Activated CD4-positive, alpha-beta T cell treated with anti-CD3 and anti-CD28 coated beads, Interleukin-2, amount 50 U/mL, for 48 hours (primary cell): ENCODE measurements at regions not wholly inside any gene's neighbourhood (a gene's known extent, or its start where the extent isn't known, plus 50 kb on each side); places are given as distances from the start of the nearest gene placed in this dataset.
"Not testable (repeated sequence)": the region's sequence is repeated elsewhere in the genome, so short reads cannot be mapped to it uniquely, and the experiment has no call there.

Experiments used
- DNase-seq, 2 experiments: peaks; one replicate each; pipeline ENCODE4 v3.0.0-alpha.2; 2020

DNA sequence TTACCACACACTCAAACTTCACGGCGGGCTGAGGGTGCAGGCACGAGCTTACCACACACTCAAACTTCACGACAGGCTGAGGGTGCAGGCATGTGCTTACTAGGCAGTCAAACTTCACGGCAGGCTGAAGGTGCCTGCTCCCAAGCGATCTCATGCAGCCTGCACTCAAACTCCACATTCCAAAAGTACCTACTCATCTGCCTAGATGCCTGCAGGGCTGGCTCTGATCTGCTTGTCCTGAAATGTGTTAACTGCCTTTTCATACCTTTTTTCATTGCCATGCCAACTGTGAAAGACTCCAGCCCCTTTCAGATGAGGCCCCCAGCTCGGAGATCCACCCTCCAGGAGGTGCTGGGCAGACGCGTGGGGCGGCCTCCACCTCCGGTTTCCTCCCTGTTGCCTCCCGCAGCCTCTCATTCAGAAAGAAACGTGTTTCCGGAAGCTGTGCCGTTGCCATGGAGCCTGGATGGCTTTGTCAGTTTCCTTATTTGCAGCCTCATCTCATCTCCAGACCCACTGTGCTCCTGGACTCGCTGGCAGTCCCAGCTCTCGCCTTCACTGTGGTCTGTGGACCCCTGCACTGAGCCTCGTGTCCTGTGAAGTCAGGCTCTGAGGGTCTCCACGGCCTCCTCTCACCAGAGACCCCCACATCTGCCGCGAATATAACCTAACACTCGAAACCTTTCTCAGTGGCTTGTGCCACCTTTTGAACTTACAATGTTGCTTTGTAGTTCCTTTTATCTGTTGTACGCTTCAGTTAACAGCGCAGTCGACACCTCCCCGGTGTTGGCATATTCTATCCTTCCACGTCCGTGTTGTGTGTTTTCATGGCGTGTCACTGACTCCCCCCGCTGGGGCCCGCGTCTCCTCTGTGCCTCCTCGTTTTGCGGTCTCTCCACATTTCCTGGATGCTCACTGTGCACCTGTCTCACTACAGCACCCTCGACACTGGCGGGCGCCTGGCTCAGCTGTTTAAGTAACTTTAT, 106.1 kb upstream of the ALKAL2 start:
- peak; percentile 55 to 66 for DNase-seq

DNA sequence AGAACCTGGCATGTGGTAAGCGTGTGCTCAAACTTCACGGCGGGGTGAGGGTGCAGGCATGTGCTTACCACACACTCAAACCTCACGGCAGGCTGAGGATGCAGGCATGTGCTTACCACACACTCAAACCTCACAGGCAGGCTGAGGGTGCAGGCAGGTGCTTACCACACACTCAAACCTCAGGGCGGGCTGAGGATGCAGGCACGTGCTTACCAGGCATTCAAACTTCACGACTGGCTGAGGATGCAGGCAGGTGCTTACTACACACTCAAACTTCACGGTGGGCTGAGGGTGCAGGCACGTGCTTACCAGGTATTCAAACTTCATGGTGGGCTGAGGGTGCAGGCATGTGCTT, 105.0 kb upstream of the ALKAL2 start:
- DNase-seq: no peak

DNA sequence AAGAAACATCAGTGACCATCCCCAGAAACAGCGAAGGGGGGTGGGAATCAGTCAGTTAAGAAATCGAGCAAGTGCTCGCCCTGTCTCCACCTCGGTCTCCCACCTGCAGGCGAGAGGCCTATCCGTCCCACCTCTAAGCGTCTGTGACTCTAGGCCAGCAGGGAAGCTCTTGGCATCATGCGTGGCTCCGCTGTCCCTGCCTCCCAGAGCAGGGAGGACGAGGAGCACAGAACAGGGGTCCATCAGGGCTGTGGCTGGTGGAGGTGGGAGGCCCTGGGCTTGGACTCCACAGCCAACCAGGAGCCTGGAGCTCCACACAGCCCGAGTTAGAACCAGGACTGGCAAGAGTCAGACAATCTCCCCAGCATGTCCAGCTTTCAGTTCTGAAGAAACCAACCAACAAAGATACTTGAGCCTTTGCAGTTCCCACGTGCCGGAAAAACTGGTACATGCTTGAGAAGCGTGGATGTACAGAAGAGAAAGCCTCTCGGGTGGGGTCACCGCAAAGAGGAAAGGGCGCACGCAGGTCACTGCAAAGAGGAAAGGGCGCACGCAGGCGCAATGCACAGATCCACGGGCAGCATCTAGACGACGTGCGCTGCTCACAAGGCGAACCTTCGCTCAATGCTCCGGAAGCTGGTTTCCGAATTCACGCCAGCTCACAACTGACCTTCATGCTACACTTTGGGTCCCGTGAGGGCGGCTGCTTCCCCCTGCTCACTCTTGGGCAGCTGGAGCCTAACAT, 104.5 kb upstream of the ALKAL2 start:
- no peak for DNase-seq

DNA sequence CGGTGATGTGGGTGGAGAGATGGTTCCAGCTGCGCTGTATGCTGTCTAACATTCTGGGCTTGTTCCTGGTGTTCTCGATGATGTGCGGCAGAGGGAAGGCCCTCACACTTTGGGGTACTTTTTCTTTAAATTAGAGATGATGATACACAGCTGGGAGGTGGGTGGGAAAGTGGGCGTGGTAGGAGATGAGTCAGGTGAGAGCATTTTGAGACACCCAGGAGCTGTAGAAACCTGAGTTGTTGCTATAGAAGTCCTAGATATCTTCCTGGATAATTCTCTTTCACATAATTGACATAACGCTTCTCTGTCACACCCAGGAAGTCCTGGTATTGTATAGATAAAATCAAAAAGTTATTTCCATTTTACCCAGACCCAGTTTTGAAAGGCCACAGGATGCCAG, 103.8 kb upstream of the ALKAL2 start:
- DNase-seq: no peak

DNA sequence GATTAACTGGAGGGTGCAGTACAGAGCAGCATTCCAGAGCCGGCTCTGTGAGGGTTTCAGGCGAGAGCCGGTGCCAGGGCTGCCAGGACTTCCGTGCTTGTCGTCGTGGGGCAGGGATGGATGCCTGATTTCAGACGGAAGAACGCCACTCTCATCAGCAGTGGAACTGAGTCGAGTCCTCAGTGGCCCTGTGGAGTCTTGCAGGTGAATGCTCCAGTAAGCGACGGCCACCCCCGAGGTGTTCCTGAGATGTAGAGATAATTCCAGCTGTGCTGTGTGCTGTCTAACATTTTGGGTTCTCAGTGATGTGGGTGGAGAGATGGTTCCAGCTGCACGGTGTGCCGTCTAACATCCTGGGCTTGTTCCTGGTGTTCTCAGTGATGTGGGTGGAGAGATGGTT, 103.1 kb upstream of the ALKAL2 start:
- no peak for DNase-seq

DNA sequence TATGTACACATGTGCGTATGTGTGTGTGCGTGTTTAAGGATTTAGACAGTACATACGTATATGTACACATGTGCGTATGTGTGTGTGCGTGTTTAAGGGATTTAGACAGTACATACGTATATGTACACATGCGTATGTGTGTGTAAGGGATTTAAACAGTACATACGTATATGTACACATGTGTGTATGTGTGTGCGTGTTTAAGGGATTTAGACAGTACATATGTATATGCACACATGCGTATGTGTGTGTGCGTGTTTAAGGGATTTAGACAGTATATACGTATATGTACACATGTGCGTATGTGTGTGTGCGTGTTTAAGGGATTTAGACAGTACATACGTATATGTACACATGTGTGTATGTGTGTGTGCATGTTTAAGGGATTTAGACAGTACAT, 102.1 kb upstream of the ALKAL2 start:
- not testable (repeated sequence) for DNase-seq

DNA sequence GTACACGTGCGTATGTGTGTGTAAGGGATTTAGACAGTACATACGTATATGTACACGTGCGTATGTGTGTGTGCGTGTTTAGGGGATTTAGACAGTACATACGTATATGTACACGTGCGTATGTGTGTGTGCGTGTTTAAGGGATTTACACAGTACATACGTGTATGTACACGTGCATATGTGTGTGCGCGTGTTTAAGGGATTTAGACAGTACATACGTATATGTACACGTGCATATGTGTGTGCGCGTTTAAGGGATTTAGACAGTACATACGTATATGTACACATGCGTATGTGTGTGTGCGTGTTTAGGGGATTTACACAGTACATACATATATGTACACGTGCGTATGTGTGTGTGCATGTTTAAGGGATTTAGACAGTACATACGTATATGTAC, 100.9 kb upstream of the ALKAL2 start:
- DNase-seq: not testable (repeated sequence)

DNA sequence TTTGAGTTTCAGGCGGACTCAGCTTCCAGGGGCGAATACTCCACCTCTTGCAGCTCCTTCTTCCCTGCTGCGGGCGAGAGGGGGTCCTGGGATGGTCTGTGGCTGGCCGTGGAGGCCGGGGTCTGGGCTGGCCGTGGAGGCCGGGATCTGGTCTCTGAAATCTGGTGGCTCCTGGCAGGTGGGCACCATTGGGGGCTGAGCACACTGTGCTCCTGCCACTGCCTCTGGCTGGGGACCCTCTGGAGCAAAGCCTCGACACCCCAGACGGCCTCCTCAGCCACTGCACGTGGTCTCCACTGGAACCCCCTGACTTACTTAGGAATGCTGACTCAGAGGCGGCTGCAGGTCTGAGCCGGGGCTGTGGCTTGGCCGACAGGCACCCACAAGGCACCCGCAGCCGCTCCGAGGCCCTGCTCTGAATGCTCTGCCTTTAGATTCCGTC, 100.1 kb upstream of the ALKAL2 start:
- no peak for DNase-seq

DNA sequence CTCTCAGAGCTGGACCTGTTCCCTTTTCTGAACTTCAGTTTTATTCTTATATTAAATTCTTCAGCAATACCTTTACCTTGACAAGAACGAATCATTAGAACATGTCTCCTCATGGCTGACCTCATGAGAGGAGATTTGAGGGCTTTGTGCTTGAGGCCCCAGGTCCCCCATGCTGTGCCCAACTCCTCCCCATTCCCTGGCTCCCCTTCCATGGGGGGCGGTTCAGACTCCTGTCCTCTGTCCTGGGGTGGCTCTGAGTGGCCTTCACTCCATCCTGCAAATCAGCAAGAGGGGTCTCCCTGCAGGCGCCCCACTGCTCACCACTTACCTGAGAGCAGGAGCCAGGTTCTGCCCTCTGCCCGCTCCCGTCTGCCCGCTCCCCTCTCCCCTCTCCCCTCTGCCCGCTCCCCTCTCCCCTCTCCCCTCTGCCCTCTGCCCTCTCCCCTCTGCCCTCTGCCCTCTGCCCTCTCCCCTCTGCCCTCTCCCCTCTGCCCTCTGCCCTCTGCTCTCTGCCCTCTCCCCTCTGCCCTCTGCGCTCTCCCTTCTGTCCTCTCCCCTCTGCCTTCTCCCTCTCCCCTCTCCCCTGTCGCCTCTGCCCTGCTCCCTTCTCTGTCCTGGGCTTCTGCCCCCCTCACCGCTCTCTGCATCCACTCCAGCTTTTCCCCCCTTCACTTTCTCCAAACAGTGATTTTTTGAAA, 98.7 kb upstream of the ALKAL2 start:
- no peak for DNase-seq

DNA sequence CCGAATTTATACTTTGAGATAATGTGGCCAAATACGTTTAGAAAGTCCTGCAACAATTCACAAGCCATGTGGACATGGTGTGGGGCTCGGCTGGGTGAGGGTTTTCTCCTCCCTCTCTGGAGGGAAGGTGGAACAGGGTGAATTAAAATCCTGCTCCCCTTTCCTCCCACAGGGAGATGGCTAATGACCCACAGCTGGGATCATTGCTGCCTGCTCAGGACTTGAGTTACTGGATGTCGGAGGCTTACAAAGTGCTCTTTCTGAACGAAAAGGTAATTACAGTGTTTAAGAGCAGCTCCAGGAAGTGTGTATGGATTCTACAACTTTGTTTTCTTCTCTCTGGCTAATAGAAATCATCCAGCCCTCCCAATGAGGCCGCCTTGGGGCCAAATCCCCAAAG, 97.9 kb upstream of the ALKAL2 start:
- DNase-seq: no peak

DNA sequence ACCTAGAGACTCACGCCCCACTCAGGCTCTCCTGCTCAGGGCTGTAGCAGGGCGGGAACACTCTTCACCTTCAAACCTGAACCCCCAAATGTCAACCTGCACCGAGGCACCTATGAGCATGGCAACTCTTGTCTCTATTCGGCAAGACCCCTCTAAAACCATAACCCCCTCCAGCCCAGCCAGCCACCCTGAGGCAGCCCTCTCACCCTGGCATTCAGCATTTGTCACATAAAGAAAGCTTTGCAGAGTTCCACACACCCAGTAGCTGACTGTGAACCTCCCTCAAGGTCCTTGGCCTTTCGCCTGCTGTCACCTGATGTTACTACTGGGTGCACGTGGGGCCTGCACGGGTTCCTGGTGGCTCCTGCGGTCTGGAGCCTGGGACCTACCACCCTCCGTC, 97.2 kb upstream of the ALKAL2 start:
- DNase-seq: no peak

DNA sequence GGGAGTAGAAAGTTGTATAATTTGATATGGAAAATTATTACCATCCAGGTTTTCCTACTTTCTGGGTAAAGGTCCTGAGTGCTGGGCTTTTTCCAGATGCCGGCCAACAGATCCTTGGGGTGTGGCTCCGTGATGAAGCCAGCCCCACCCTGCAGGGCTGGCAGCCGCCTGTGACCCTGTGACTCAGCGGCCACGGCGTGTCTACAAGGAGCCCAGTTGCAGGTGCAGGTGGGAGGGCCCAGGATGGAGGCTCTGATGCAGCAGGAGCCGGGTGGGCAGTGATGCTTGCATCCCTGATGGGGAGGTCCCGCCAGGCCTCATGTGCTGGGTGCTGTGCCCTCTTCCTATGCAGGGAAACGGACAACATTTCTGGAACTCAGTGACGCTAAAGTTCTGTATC, 96.0 kb upstream of the ALKAL2 start:
- DNase-seq: no peak

DNA sequence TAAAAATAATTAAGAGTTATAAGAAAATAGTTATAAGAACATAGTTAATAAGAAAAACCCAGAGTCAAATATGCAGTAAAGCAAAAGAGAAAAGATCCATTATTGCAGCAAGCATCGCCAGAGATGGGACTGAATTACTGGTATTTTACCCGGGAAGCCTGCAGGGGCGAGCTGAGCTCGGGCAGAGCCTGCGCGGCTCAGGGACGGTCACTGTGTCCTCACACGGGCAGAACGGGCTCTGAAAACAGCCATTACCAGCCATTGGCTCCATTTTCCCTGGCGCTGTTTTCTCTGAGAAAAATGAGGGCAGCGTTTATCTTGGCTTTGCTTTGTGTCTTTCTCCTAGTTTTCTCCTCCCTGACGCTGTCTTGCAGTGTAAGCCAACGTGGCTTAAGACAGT, 95.3 kb upstream of the ALKAL2 start:
- no peak for DNase-seq

DNA sequence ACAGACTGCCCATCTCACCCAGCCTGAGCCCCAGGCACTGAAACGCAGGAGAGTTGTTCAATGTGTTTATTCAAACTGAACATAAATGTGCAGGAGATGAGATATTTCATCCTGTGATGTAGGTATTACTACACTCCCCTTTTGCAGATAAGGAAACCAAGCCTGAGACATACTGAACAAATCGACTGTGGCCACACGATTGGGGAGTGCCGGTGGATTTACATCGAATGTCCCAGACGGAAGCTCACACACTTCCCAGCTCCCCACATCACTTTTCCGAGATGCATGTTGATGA, 94.8 kb upstream of the ALKAL2 start:
- DNase-seq: no peak

DNA sequence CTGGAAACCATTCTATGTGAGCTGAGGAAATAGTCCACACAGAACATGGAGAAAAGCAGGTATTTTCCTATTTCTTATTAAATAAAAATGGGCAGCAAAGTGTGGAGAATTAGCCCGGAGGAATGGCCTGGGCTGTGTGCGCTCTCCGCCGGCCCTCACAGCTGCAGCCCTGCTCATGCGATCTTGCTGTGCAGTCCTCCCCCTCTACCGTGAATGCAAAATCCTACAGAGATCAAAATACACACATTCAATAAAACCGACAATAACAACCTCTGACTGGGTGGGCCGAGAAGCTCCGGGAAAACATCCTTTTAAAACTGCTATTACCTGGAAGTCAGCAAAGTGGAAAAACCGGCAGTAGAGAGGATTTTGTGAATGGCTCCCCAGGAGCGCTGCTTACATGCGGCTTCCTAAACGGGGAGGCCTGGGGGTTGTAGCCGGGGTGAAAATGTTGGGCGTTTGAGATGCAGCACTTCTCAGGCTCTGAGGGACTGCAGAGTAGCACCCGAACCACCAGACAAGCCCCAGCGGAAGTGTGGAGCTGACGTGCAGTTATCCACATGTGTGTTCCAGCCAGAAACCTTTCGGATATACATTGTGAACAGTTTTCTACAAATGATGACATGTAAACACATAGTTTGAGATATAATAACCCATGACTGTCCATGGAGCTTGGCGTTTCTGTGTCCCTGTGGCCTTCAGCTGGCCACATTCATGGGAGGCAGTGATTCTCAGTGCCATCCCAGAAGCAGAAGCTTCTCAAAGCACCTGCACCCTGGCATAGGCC, 94.2 kb upstream of the ALKAL2 start:
- no peak for DNase-seq

DNA sequence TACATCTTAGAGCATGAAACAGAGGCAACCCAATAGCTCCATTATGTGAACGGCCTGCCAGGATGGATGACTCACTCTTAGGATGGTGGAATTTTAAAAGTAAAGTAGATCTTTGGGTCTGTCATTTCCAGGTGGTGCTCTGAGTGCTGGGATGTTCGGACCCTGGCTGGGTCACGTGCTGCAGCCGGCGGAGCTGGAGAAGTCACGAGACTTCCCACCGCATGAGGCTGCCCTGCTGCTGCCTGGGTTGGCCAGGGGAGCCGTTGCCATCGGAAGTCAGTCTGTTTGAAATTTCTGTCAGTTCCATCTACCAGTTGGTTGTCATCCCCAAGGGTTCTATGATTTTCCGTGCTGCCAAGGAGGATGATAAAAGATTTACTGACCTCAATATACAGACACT, 93.3 kb upstream of the ALKAL2 start:
- no peak for DNase-seq

DNA sequence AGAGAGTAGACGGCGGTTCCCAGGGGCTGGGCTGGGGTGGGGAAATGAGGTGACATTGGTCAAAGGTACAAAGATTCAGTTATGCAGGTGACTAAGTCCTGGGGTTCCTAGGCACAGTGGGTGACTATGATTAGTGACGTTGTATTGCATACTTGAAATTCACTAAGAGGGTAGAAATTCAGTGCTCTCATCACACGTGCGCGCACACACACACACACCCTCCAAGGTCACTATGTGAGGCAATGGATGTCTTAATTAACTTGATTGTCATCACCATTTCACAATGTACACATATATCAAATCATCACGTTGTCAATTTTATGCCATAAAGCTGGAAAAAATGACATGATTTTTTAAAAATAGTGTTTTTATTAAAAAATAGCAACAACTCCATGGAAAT, 92.9 kb upstream of the ALKAL2 start:
- no peak for DNase-seq

DNA sequence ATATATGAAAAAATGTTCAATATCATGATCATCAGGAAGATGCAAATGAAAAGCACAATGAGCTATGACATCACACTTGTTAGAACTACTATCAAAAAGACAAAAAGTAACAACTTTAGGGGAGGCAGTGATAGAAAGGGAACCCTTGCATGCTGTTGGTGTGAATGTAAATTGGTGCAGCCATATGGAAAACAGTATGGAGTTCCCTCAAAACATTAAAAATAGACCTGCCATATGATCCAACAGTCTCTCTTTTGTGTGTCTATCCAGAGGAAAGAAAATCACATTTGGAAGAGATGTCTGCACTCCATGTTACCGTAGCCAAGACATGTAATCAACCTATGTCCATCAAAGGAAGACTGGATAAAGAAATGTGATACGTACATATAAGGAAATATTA, 92.3 kb upstream of the ALKAL2 start:
- no peak for DNase-seq

DNA sequence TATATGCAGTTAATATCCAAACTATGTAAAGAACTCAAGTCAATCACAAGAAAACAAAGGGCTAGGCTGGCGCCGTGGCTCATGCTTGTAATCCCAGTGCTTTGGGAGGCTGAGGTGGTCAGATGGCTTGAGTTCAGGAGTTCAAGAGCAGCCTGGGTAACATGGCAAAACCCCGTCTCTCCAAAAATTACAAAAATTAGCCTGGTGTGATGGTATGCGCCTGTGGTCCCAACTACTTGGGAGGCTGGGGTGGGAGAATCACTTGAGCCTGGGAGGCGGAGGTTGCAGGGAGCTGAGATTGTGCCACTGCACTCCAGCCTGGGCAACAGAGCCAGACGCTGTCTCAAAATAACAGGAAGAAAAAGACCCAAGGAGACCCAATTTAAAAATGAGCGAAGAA, 91.9 kb upstream of the ALKAL2 start:
- no peak for DNase-seq

DNA sequence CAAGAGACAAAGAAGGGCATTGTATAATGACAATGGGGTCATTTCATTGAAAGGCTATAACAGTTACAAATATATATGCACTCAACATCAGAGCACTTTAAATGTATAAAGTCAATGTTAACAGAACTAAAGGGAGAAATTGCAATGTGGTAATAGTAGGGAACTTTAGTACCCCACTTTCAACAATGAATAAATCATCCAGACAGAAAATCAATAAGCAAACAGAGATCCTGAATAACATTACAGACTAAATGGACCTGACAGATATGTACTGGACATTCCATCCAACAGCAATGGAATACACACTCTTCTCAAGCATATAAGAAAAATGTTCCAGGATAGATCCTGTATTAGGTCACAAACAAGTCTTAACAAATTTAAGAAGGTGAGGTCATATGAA, 90.5 kb upstream of the ALKAL2 start:
- no peak for DNase-seq

DNA sequence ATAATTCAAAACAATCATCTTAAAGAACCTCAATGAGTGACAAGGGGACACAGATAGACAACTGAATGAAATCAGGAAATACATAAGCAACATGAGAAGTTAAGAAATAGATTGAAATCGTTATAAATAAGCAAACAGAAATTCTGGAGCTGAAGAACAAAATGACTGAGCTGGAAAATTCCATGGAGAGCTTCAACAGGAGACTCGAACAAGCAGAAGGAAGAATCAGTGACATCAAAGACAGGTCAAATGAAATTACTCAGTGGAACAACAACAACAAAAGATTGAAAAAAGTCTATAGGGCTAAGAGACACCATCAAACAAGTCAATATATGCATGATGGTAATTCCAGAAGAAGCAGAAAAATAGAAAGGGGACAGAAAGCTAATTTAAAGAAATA, 89.5 kb upstream of the ALKAL2 start:
- no peak for DNase-seq

DNA sequence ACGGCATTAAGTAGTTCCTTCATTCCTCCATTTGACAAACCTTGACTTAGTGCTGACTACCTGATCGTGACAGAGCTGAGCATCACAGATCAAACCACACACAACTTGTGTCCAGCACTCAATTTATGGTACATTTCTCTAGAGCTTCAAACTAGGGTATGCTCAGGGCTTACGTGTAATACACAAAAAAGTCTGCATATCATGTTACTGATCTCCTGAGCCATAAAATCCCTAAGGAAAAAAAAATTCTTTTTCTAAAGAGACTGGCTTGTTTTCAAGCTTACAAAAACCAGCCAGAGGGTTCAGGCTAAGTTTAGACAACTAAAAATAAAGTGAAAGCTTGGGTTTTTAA, 88.0 kb upstream of the ALKAL2 start:
- no peak for DNase-seq

DNA sequence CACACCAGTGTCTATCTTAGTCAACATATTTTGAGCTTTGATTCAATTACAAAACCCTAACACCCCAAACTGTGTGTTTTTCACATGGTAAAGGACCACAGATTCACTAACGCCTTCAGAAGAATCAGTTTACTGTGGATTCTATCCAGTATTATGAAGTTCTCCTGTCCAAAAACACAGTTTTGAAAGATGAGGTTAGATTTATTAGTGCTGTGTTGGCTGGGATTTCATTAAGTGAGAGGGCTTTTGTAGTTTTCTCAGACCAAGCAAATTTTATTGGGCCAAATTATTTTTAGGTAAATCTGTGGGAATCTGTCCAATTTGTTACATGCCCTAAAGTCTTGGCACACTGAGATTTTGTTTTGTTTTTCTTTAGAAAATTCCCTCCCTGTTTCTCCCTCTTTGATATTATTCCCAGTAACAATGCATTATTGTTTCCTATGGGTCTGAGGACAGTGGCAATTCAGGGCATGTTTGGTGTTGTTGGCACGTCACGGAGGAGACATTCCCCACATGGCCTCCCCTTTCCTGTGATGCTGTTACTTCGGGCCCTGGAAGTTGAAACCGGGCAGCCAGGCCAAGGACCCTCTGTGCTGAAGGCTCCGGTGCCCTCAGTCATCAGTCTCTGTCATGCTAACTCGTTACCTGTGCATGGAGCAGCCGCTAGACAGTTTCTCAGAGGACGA, 87.5 kb upstream of the ALKAL2 start:
- DNase-seq: no peak
